Neural crest cell (in vitro differentiated cells): ENCODE measurements at regions not wholly inside any gene's neighbourhood (a gene's known extent, or its start where the extent isn't known, plus 50 kb on each side); places are given as distances from the start of the nearest gene placed in this dataset.

ENCODE experiments used
- DNase-seq: peaks from one replicate; pipeline ENCODE4 v3.0.0; 2021; ENCODE audit warnings: low read depth, mixed read lengths, low spot score
- H3K27ac Mint-ChIP-seq: one replicate; pipeline ENCODE4 v1.8.0; 2021; ENCODE audit warnings: mild to moderate bottlenecking, mixed read lengths; ENCODE audit not compliant: unreplicated experiment
- H3K27me3 Mint-ChIP-seq: 2 replicates; pipeline ENCODE4 v1.8.0; 2021; ENCODE audit warnings: low read depth, mild to moderate bottlenecking, mixed read lengths
- H3K36me3 Mint-ChIP-seq: 2 replicates; pipeline ENCODE4 v1.8.0; 2021; ENCODE audit warnings: low read depth, mild to moderate bottlenecking, mixed read lengths
- H3K4me1 Mint-ChIP-seq: 2 replicates; pipeline ENCODE4 v1.8.0; 2021; ENCODE audit warnings: mixed read lengths
- H3K4me3 Mint-ChIP-seq: one replicate; pipeline ENCODE4 v1.8.0; 2021; ENCODE audit warnings: mild to moderate bottlenecking, mixed read lengths
- H3K9me3 Mint-ChIP-seq: 2 replicates; pipeline ENCODE4 v1.8.0; 2021; ENCODE audit warnings: mixed read lengths
- TF ChIP-seq, protein P1 (sequence below): fragments of 200-600 bp; sonication (generic); conservative IDR thresholded peaks from 2 replicates; pipeline ENCODE4 v1.5.0; 2021; ENCODE audit warnings: antibody characterized with exemption, mild to moderate bottlenecking

DNA sequence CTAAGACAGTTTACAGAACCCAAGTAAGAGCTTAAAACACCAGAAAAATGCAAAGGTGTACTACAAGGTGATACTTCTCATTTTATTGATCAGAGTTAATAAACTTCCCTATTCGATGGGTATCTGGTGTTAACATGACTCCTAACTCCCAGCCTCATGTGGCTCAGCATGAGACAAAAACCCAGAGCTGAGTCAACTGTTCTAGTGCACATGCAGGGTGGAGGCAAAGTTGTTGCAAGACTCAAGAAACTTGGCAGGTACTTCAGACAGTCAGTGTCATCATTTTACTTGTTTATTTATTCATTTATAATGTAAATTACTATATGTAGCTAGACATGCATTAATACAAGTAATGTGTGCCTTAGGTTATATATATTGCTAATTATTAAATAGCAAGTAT, 216.6 kb upstream of the DSEL start:
- H3K4me3 Mint-ChIP-seq = no peak overlapping the region
- H3K27me3 Mint-ChIP-seq = no peaks in the 10 kb centered on the region
- DNase-seq = no peak
- H3K27ac Mint-ChIP-seq = no peak overlapping the region
- H3K36me3 Mint-ChIP-seq = no peaks in the 10 kb centered on the region
- H3K9me3 Mint-ChIP-seq = peaks cover 2% of the 10 kb centered on the region
- no peaks in the 10 kb centered on the region for H3K4me1 Mint-ChIP-seq
- TF ChIP-seq, protein P1, sequence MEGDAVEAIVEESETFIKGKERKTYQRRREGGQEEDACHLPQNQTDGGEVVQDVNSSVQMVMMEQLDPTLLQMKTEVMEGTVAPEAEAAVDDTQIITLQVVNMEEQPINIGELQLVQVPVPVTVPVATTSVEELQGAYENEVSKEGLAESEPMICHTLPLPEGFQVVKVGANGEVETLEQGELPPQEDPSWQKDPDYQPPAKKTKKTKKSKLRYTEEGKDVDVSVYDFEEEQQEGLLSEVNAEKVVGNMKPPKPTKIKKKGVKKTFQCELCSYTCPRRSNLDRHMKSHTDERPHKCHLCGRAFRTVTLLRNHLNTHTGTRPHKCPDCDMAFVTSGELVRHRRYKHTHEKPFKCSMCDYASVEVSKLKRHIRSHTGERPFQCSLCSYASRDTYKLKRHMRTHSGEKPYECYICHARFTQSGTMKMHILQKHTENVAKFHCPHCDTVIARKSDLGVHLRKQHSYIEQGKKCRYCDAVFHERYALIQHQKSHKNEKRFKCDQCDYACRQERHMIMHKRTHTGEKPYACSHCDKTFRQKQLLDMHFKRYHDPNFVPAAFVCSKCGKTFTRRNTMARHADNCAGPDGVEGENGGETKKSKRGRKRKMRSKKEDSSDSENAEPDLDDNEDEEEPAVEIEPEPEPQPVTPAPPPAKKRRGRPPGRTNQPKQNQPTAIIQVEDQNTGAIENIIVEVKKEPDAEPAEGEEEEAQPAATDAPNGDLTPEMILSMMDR = no peak

DNA sequence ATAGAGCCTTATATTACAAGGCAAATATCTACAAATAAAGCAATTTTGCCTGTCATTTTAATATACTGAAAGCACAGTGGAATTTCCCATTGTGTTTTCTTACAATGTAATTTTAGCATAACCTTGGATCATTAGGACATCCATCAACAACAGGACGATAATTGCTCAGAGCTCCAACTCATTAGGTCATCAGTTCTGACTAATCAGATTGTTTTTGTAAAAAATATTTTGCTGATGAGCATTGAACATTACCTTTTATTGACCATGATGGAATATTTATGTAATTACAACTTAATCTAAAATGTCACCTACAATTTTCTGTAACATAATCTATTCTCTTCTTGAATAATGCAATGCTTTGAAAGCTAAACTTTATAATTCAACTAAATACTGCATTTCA, 215.3 kb upstream of the DSEL start:
- no peak for DNase-seq
- no peaks in the 10 kb centered on the region for H3K27me3 Mint-ChIP-seq
- no peak overlapping the region for H3K27ac Mint-ChIP-seq
- TF ChIP-seq, protein P1 = no peak
- no peaks in the 10 kb centered on the region for H3K4me1 Mint-ChIP-seq
- no peak overlapping the region for H3K4me3 Mint-ChIP-seq
- H3K36me3 Mint-ChIP-seq = no peaks in the 10 kb centered on the region
- peaks cover 2% of the 10 kb centered on the region for H3K9me3 Mint-ChIP-seq

DNA sequence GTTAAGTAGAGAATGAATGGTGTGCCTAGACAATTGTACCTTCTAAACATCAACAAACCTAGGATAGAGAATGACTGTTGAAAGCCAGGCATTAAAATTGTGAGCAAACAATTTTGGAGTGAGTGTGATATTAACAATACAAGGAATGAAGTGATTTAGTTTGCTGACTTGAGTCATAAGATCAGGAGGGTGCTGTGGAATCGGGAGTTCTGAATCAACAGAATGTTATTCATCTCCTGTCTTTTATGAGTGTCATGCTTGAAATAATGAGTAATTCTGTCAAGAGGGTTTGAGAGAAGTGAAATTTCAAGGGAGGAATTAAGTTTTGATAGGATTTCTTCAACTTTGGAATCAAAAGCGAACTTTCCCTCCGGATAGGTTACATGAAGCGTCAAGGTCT, 214.4 kb upstream of the DSEL start:
- Mint-ChIP-seq H3K36me3 (no peaks in the 10 kb centered on the region), H3K4me1 (no peaks in the 10 kb centered on the region), H3K27ac (no peak overlapping the region), H3K27me3 (no peaks in the 10 kb centered on the region), H3K4me3 (no peak overlapping the region), H3K9me3 (peaks cover 5% of the 10 kb centered on the region)
- TF ChIP-seq, protein P1 = no peak
- no peak for DNase-seq

DNA sequence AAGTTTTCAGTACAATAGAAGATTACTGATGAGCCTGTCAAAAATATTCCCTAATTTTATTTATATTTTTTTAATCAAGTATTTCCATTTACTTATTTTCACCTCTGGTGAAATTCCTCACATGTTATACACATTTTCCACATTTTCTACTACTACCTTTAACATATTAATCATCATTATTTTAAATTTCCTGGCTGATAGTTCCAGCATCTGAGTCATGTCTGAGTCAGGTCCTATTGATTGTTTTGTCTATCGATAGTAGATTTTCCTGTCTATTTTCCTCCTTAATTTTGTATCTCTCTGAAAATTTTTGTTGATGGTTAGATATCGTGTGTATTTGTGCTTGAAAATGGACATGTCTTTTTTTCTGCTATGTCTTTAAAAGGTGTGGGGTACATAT, 211.8 kb upstream of the DSEL start:
- TF ChIP-seq, protein P1 = no peak
- Mint-ChIP-seq H3K4me1 (no peaks in the 10 kb centered on the region), H3K27me3 (no peaks in the 10 kb centered on the region), H3K4me3 (no peak overlapping the region), H3K9me3 (peaks cover 8% of the 10 kb centered on the region), H3K36me3 (no peaks in the 10 kb centered on the region), H3K27ac (no peak overlapping the region)
- no peak for DNase-seq

DNA sequence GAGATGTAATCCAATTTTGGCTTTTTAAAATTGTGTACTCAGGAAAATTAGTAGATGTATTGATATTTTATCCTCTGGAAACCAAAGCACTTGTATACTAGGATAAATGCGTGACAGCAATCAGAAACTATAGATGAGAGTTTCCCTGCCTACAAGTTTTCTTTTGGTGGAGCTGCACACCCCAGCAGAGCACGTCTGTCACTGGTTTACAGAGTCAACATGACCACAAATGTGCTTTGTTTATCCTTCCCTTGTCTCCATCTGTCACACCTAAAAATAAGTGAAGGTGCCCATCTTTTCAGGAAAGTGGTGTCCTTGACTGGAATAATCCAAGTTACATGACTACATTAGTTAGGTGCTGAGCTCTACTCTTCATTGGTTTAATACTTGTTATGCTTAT, 210.4 kb upstream of the DSEL start:
- Mint-ChIP-seq H3K27me3 (no peaks in the 10 kb centered on the region), H3K27ac (no peak overlapping the region), H3K9me3 (peaks cover 8% of the 10 kb centered on the region), H3K4me3 (no peak overlapping the region), H3K36me3 (no peaks in the 10 kb centered on the region), H3K4me1 (no peaks in the 10 kb centered on the region)
- TF ChIP-seq, protein P1 = no peak
- no peak for DNase-seq

DNA sequence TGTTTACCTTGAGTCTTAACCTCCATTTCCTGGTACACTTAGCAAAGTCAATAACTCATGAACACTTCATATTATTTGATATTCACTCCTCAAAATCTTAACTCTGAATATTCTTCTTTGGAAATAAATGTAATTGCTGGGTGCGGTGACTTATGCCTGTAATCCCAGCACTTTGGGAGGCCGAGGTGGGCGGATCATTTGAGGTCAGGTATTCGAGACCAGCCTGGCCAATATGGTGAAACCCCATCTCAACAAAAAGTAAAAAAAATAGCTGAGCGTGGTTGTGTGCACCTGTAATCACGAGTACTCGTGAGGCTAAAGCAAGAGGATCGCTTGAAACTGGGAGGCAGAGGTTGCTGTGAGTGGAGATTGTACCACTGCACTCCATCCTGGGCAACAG, 201.3 kb upstream of the DSEL start:
- H3K27me3 Mint-ChIP-seq = no peaks in the 10 kb centered on the region
- H3K27ac Mint-ChIP-seq = peak overlapping the region; percentile 50

More for the DNA sequence above, 201.3 kb upstream of the DSEL start:
- Mint-ChIP-seq H3K4me1 (no peaks in the 10 kb centered on the region), H3K36me3 (no peaks in the 10 kb centered on the region), H3K9me3 (no peaks in the 10 kb centered on the region), H3K4me3 (no peak overlapping the region)
- no peak for DNase-seq
- TF ChIP-seq, protein P1 = no peak
